ENCODE measurements at regions not wholly inside any gene's neighbourhood (a gene's known extent, or its start where the extent isn't known, plus 50 kb on each side); places are given as distances from the start of the nearest gene placed in this dataset.

DNA sequence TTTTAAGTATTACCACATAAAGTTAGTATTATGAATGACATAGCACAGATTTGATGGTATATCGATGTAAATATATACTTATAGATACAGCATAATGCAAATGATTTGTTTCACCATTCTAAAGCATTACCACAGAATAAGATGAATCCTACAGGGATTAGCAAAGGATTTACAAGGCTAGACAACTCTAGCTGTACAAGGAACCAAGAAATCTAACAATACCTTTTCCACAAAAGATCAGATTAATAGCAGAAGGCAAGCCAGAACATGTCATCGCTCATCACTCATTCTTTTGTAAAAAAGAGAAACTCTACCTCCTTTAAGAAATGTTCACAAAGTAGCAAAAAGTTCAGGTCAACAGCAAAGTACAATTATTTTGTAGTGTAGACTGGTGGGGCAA, 105.1 kb upstream of the ANK3 start:
- ChIA-PET CTCF (no interaction called here), POLR2A (ENCODE audit: low non-redundant PET) (no interaction called here)
- peaks cover 13% of the 10 kb centered on the region for H3K4me1 ChIP-seq (ENCODE audit: insufficient read depth, low read length, poor library complexity, severe bottlenecking)
- H3K36me3 ChIP-seq (ENCODE audit: insufficient read depth, low read length, poor library complexity, severe bottlenecking): no peaks in the 10 kb centered on the region
- H3K4me3 ChIP-seq (ENCODE audit: low read depth, low read length, poor library complexity, severe bottlenecking): no peak overlapping the region
- BruUV-seq (replicated peaks): no TSS peak
- TF ChIP-seq EZH2 (IDR thresholded peaks at IDR 0.05; ENCODE audit: borderline replicate concordance, low read depth, low read length, poor library complexity, severe bottlenecking): no peak
- TF ChIP-seq, protein P1, sequence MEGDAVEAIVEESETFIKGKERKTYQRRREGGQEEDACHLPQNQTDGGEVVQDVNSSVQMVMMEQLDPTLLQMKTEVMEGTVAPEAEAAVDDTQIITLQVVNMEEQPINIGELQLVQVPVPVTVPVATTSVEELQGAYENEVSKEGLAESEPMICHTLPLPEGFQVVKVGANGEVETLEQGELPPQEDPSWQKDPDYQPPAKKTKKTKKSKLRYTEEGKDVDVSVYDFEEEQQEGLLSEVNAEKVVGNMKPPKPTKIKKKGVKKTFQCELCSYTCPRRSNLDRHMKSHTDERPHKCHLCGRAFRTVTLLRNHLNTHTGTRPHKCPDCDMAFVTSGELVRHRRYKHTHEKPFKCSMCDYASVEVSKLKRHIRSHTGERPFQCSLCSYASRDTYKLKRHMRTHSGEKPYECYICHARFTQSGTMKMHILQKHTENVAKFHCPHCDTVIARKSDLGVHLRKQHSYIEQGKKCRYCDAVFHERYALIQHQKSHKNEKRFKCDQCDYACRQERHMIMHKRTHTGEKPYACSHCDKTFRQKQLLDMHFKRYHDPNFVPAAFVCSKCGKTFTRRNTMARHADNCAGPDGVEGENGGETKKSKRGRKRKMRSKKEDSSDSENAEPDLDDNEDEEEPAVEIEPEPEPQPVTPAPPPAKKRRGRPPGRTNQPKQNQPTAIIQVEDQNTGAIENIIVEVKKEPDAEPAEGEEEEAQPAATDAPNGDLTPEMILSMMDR (conservative IDR thresholded peaks at IDR 0.05; ENCODE audit: low read depth, low read length): no peak
- DNase-seq (ENCODE audit: low spot score): no peak
- H3K27me3 ChIP-seq (replicated peaks; ENCODE audit: insufficient read depth, low read depth, low read length, poor library complexity): no peaks in the 10 kb centered on the region
- H3K9me3 ChIP-seq (ENCODE audit: low read depth, low read length, poor library complexity, severe bottlenecking): no peaks in the 10 kb centered on the region
- no peak overlapping the region for H3K27ac ChIP-seq (ENCODE audit: low read depth, low read length, poor library complexity, severe bottlenecking)
- intact Hi-C loops (cut with micrococcal nuclease; ENCODE audit: unreplicated experiment): no loop called here

- Histone ChIP-seq H3K27ac (ENCODE audit: low read depth, low read length, poor library complexity, severe bottlenecking) (no peak overlapping the region), H3K36me3 (ENCODE audit: insufficient read depth, low read length, poor library complexity, severe bottlenecking) (no peaks in the 10 kb centered on the region), H3K4me1 (ENCODE audit: insufficient read depth, low read length, poor library complexity, severe bottlenecking) (peaks cover 8% of the 10 kb centered on the region), H3K27me3 (replicated peaks; ENCODE audit: insufficient read depth, low read depth, low read length, poor library complexity) (no peaks in the 10 kb centered on the region), H3K9me3 (ENCODE audit: low read depth, low read length, poor library complexity, severe bottlenecking) (no peaks in the 10 kb centered on the region), H3K4me3 (ENCODE audit: low read depth, low read length, poor library complexity, severe bottlenecking) (no peak overlapping the region)
- intact Hi-C loops (cut with micrococcal nuclease; ENCODE audit: unreplicated experiment): no loop called here
- TF ChIP-seq EZH2 (IDR thresholded peaks at IDR 0.05; ENCODE audit: borderline replicate concordance, low read depth, low read length, poor library complexity, severe bottlenecking): no peak
- TF ChIP-seq, protein P1 (conservative IDR thresholded peaks at IDR 0.05; ENCODE audit: low read depth, low read length): no peak
- ChIA-PET CTCF (no interaction called here), POLR2A (ENCODE audit: low non-redundant PET) (no interaction called here)
- no peak for DNase-seq (ENCODE audit: low spot score)
- BruUV-seq (replicated peaks): no TSS peak
Observed at GRCh38 chr10:60491162-60491561, 101.5 kb upstream of the ANK3 start.

DNA sequence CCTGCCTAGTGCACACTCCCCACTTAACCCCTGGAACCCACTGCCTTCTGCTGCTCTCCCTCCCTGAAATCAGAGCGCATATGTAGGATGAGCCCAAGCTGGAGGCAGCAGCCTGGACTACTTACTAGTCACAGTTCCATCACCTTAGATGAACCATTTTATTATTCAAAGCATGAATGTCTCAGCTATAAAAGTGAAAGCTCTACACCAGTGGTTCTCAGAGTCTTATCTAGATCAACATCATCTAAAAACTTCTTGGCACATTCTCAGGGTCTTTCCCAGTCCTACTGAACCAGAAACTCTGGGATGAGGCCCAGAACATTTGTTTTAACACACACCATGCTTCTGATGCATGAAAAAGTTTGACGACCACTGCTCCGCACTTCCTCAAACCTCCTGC, 100.3 kb upstream of the ANK3 start:
- H3K9me3 ChIP-seq (ENCODE audit: low read depth, low read length, poor library complexity, severe bottlenecking): no peaks in the 10 kb centered on the region
- H3K4me3 ChIP-seq (ENCODE audit: low read depth, low read length, poor library complexity, severe bottlenecking): no peak overlapping the region
- peaks cover 4% of the 10 kb centered on the region for H3K4me1 ChIP-seq (ENCODE audit: insufficient read depth, low read length, poor library complexity, severe bottlenecking)
- TF ChIP-seq, protein P1 (conservative IDR thresholded peaks at IDR 0.05; ENCODE audit: low read depth, low read length): no peak
- no peak for TF ChIP-seq EZH2 (IDR thresholded peaks at IDR 0.05; ENCODE audit: borderline replicate concordance, low read depth, low read length, poor library complexity, severe bottlenecking)
- no TSS peak for BruUV-seq (replicated peaks)
- no peaks in the 10 kb centered on the region for H3K27me3 ChIP-seq (replicated peaks; ENCODE audit: insufficient read depth, low read depth, low read length, poor library complexity)
- CTCF ChIA-PET: no interaction called here
- no peaks in the 10 kb centered on the region for H3K36me3 ChIP-seq (ENCODE audit: insufficient read depth, low read length, poor library complexity, severe bottlenecking)
- DNase-seq (ENCODE audit: low spot score): no peak
- H3K27ac ChIP-seq (ENCODE audit: low read depth, low read length, poor library complexity, severe bottlenecking): no peak overlapping the region
- intact Hi-C loops (cut with micrococcal nuclease; ENCODE audit: unreplicated experiment): no loop called here
- POLR2A ChIA-PET (ENCODE audit: low non-redundant PET): no interaction called here

Data from A673 (cell line).